ENCODE measurements at regions not wholly inside any gene's neighbourhood (a gene's known extent, or its start where the extent isn't known, plus 50 kb on each side); places are given as distances from the start of the nearest gene placed in this dataset.

DNA sequence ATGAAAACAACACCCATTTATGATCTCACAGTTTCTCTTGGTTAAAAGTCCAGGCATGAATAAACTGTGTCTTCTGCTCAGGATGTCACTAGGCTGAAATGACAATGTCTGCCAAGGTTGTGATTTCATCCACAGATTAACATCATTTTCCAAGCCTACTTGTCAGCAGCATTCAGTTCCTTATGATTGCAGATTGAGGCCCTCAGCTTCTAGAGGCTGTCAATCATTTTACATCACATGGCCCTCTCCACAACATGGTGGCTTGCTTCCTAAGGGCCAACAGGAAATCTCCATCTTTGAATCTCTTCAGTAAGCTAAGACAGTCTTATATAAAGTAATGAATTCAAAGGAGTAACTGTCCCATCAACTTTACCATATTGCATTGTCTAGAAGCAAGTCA is 377.6 kb downstream of the ANKRD7 start:
- no peak for FAIRE-seq
- DNase-seq (ENCODE audit: low read depth in 1 of 2, low spot score in 1 of 2), result no peak
- Histone ChIP-seq H3K4me2 (no peak overlapping the region), H3K4me1 (no peaks in the 10 kb centered on the region), H3K4me3 (no peak overlapping the region), H3K27ac (no peak overlapping the region), H3K9me3 (no peaks in the 10 kb centered on the region)
- ATAC-seq, result no peak
- ChIA-PET POLR2A (no interaction called here), CTCF (no interaction called here)
- TF ChIP-seq EHMT2 (IDR thresholded peaks at IDR 0.05; ENCODE audit: low read depth), result no peak
- TF ChIP-seq HOXA7 (CRISPR knock-in tag; IDR thresholded peaks at IDR 0.05), result no peak
- TF ChIP-seq PHF8 (IDR thresholded peaks at IDR 0.05; ENCODE audit: borderline replicate concordance, low read depth), result no peak
- TF ChIP-seq, protein P1, sequence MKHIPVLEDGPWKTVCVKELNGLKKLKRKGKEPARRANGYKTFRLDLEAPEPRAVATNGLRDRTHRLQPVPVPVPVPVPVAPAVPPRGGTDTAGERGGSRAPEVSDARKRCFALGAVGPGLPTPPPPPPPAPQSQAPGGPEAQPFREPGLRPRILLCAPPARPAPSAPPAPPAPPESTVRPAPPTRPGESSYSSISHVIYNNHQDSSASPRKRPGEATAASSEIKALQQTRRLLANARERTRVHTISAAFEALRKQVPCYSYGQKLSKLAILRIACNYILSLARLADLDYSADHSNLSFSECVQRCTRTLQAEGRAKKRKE (CRISPR knock-in tag; IDR thresholded peaks at IDR 0.05; ENCODE audit: low read depth), result no peak
- TF ChIP-seq, protein P2, sequence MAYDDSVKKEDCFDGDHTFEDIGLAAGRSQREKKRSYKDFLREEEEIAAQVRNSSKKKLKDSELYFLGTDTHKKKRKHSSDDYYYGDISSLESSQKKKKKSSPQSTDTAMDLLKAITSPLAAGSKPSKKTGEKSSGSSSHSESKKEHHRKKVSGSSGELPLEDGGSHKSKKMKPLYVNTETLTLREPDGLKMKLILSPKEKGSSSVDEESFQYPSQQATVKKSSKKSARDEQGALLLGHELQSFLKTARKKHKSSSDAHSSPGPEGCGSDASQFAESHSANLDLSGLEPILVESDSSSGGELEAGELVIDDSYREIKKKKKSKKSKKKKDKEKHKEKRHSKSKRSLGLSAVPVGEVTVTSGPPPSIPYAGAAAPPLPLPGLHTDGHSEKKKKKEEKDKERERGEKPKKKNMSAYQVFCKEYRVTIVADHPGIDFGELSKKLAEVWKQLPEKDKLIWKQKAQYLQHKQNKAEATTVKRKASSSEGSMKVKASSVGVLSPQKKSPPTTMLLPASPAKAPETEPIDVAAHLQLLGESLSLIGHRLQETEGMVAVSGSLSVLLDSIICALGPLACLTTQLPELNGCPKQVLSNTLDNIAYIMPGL (CRISPR knock-in tag; IDR thresholded peaks at IDR 0.05; ENCODE audit: borderline replicate concordance), result no peak
- TF ChIP-seq ZFP36 (IDR thresholded peaks at IDR 0.05; ENCODE audit: borderline replicate concordance, partially characterized antibody), result no peak
- no peak for TF ChIP-seq RARB (CRISPR knock-in tag; IDR thresholded peaks at IDR 0.05)
- no peak for TF ChIP-seq CEBPB (IDR thresholded peaks at IDR 0.05)
- no peak for TF ChIP-seq HDAC2 (IDR thresholded peaks at IDR 0.05)

DNA sequence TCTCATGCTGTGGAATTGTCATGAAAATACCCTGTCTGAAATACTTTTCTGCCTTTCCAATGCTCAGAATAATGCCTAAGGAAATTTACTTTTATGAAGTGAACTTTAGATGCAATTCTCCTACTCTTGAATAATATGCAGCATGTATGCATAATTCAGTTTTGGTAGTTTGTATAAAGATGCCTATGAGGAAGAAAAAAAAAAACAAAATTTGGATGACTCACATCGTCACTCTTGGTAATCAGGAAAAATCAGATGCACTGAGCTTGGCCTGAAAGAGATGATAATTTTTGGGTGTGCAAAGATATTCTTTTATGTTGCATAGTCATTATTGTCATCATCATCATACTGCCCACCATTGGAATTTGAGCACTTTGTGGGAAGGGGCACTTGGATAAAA is 382.1 kb downstream of the ANKRD7 start:
- DNase-seq (ENCODE audit: low read depth in 1 of 2, low spot score in 1 of 2) (no peak), FAIRE-seq (no peak), ATAC-seq (no peak)
- TF ChIP-seq POLR2AphosphoS2 (conservative IDR thresholded peaks at IDR 0.05; ENCODE audit: low read length), result no peak
- TF ChIP-seq RCOR1 (IDR thresholded peaks at IDR 0.05; ENCODE audit: low read depth, low read length), result no peak
- TF ChIP-seq FOXS1 (CRISPR knock-in tag; IDR thresholded peaks at IDR 0.05), result no peak
- no peak for TF ChIP-seq HDAC2 (IDR thresholded peaks at IDR 0.05)
- TF ChIP-seq, protein P1 (CRISPR knock-in tag; IDR thresholded peaks at IDR 0.05; ENCODE audit: low read depth), result no peak
- no peak for TF ChIP-seq FOSB (CRISPR knock-in tag; IDR thresholded peaks at IDR 0.05)
- TF ChIP-seq ZFP36 (IDR thresholded peaks at IDR 0.05; ENCODE audit: borderline replicate concordance, partially characterized antibody), result no peak
- TF ChIP-seq, protein P3, sequence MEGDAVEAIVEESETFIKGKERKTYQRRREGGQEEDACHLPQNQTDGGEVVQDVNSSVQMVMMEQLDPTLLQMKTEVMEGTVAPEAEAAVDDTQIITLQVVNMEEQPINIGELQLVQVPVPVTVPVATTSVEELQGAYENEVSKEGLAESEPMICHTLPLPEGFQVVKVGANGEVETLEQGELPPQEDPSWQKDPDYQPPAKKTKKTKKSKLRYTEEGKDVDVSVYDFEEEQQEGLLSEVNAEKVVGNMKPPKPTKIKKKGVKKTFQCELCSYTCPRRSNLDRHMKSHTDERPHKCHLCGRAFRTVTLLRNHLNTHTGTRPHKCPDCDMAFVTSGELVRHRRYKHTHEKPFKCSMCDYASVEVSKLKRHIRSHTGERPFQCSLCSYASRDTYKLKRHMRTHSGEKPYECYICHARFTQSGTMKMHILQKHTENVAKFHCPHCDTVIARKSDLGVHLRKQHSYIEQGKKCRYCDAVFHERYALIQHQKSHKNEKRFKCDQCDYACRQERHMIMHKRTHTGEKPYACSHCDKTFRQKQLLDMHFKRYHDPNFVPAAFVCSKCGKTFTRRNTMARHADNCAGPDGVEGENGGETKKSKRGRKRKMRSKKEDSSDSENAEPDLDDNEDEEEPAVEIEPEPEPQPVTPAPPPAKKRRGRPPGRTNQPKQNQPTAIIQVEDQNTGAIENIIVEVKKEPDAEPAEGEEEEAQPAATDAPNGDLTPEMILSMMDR (IDR thresholded peaks at IDR 0.05), result no peak
- TF ChIP-seq ZSCAN20 (CRISPR knock-in tag; IDR thresholded peaks at IDR 0.05), result no peak
- TF ChIP-seq SREBF2 (IDR thresholded peaks at IDR 0.05), result no peak
- TF ChIP-seq, protein P4, sequence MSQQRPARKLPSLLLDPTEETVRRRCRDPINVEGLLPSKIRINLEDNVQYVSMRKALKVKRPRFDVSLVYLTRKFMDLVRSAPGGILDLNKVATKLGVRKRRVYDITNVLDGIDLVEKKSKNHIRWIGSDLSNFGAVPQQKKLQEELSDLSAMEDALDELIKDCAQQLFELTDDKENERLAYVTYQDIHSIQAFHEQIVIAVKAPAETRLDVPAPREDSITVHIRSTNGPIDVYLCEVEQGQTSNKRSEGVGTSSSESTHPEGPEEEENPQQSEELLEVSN (IDR thresholded peaks at IDR 0.05; ENCODE audit: borderline replicate concordance, low read depth), result no peak
- TF ChIP-seq RFX5 (IDR thresholded peaks at IDR 0.05), result no peak
- no peak for TF ChIP-seq TP53 (CRISPR knock-in tag; IDR thresholded peaks at IDR 0.05)
- TF ChIP-seq HEYL (CRISPR knock-in tag; IDR thresholded peaks at IDR 0.05), result no peak
- TF ChIP-seq EHMT2 (IDR thresholded peaks at IDR 0.05; ENCODE audit: low read depth), result no peak
- no peak overlapping the region for H3K27ac ChIP-seq
- H3K4me2 ChIP-seq, result no peak overlapping the region
- POLR2A ChIA-PET, result no interaction called here
- H3K4me1 ChIP-seq, result no peaks in the 10 kb centered on the region
- H3K9me3 ChIP-seq, result no peaks in the 10 kb centered on the region
- WGBS (ENCODE audit: missing lambda C conversion rate), result 0% methylated on average over 1 of the region's 1 CpG
- H3K4me3 ChIP-seq, result no peak overlapping the region
- CTCF ChIA-PET, result no interaction called here
